ENCODE measurements at regions not wholly inside any gene's neighbourhood (a gene's known extent, or its start where the extent isn't known, plus 50 kb on each side); places are given as distances from the start of the nearest gene placed in this dataset.

DNA sequence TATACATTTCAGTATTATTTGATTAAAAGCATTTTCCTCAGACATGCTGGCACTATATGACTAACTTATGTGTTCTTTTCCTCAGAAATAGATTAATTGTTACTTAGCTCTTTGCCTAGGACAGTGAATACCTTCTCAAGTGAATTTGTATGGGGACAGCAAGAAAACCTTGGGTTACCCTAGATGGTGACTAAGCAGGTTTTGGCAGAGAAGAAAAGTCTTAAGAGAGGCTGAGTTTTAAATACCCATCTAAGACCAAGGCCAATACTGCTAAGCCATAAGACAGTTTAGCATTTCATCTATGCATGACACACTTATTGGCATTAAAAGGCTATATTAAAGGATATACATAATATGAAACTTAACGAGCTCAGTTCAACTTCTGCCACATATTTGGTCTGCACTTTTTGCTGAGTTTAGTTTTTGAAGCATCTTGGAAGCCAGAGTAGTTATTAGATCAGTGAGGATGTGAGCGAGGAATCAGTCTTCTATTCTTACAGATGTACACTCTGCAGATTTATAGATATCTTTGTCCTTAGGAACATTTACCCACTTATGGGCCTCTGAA is 54.6 kb upstream of the FAM3C start:
- DNase-seq (ENCODE audit: low read depth in 2 of 2): no peak

DNA sequence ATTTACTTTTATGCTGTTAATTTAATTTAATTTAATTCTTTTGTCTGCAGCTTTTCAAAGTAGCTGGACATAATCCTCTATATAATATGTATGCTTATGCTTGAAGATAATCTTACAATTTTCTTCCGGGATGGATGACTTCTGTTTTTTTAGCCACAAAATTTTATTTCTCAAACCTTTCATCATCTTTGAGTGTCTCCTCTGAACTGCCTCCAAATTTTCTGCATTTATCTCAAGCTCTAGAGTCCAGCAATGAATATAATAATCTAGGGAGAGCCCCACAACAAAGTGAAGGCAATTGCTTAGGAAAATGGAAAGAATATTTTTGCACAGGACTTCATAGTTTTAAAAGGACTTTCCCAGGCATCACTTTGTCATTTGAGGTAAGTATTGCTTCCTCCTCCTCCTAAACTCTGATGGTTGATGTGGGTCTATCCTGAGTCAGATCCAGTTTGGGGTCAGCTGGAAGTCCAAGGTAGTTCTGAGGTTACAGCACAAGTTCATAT is 53.7 kb upstream of the FAM3C start:
- no peak for DNase-seq (ENCODE audit: low read depth in 2 of 2)

DNA sequence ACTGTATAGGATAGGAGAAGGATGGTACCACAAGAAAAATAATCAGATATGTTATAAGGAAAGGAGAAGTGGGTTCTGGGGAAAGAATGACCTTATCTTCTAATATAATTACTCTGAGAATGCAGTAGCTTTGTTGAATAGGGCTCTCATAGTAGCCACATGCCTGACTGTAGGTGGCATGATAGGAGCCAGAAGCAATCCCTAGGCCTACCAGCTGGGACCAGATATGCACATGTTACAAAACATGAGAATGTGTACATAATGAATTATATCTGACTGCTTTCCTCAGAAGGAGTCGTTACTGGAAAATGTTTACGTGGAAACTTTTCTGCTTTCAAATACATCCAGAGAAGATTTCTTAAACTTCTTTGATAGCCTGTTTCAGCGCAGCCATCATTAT is 53.2 kb upstream of the FAM3C start:
- DNase-seq (ENCODE audit: low read depth in 2 of 2): no peak

DNA sequence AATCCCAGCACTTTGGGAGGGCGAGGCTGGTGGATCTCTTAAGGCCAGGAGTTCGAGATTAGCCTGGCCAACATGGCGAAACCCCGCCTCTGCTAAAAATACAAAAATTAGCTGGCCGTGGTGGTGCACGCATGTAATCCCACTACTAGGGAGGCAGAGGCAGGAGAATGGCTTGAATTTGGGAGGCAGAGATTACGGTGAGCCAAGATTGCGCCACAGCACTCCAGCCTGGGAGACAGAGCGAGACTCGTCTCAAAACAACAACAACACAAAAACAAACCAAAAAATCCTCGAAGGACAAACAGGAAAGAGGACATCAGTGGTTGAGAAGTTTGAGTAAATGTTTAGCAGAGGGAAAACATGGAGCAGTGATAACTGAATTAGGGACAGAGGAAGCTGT is 52.3 kb upstream of the FAM3C start:
- DNase-seq (ENCODE audit: low read depth in 2 of 2): no peak

DNA sequence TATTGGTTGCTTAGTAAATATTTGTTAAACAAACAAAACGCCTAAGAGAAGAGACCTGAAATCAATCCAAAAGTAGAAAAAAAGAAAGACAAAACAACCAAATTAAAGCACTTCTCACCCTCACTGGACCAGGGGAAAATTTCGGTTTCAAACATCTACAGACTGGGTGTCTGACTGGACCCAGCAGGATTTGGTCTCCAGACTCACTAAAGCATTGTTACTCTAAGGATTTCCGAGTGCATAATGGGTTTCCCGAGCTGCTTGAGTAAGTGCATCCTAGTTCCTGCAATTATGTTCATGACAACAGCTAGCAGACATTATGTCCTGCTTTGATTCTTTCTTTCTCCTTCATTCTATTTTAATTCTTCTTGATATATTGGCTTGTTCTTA is 51.8 kb upstream of the FAM3C start:
- DNase-seq (ENCODE audit: low read depth in 2 of 2): no peak

GRCh38 chr7:121447243-121447910 is 51.3 kb upstream of the FAM3C start:
- DNase-seq (ENCODE audit: low read depth in 2 of 2): no peak

DNA sequence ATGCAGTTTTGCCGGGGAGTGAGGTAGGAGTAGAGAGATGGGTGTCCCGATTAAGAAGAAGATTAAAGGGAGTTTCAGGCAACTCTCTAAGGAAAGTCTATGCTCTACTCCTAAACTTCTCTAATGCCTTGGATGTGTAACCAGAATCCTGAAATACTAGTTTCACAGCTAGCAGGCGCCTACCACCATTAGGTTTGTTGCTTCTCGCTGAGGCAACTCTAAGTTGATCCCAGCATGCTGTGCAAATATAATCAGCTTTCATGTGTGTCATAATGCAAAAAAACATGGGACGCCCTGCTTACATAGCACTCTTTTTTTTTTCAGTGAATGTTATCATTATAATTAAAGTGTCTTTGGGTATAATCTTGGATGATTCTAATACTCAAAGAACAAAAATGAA is 50.4 kb upstream of the FAM3C start:
- no peak for DNase-seq (ENCODE audit: low read depth in 2 of 2)
